AG04450 (cell line): ENCODE measurements at regions not wholly inside any gene's neighbourhood (a gene's known extent, or its start where the extent isn't known, plus 50 kb on each side); places are given as distances from the start of the nearest gene placed in this dataset.

Source experiments
- CTCF ChIA-PET: fragments of 300-600, 350-600 bp; formaldehyde crosslinking; extraction: SDS; loops from one replicate; lab custom pipeline; 2022; ENCODE audit warnings: antibody characterized with exemption, inconsistent platforms; lab: Charles Lee
- POLR2A ChIA-PET: fragments of 350-600 bp; formaldehyde crosslinking; extraction: SDS; loops from one replicate; lab custom pipeline; 2021; ENCODE audit warnings: antibody characterized with exemption, inconsistent platforms; lab: Yijun Ruan, JAX
- DNase-seq: peaks from one replicate; pipeline ENCODE4 v3.0.0-alpha.2; 2011; ENCODE audit warnings: low read depth, low spot score
- H3K27ac ChIP-seq: one replicate; pipeline ENCODE4 v1.5.1; 2012; ENCODE audit warnings: low read depth, low read length, control low read depth
- H3K27me3 ChIP-seq: one replicate; pipeline ENCODE4 v1.6.0; 2012; ENCODE audit warnings: low read length; ENCODE audit not compliant: control insufficient read depth, insufficient read depth
- H3K4me3 ChIP-seq: 2 replicates; pipeline ENCODE4 v1.5.1; 2011; ENCODE audit warnings: mild to moderate bottlenecking, low read depth, low read length, control low read depth
- H3K9me3 ChIP-seq: 2 replicates; pipeline ENCODE4 v1.5.1; 2012; ENCODE audit warnings: low read length; ENCODE audit not compliant: control insufficient read depth, insufficient read depth
- CTCF ChIP-seq: IDR thresholded peaks from 2 replicates; pipeline ENCODE4 v1.5.1; 2011; ENCODE audit warnings: low read depth, low read length, control low read depth, inconsistent platforms

- Histone ChIP-seq H3K4me3 (no peak overlapping the region), H3K27ac (no peak overlapping the region), H3K27me3 (peaks cover 2% of the 10 kb centered on the region), H3K9me3 (peaks cover 15% of the 10 kb centered on the region; the same call in 1 of the 2 replicates)
- DNase-seq: no peak
- no peak for TF ChIP-seq CTCF
- POLR2A ChIA-PET: no interaction called here
- CTCF ChIA-PET: interaction anchor here (0.6 kb wide), 1 partner anchor 11 kb away, joined by 3 read pairs; no protein-coding TSS in a partner anchor
Observed at GRCh38 chr2:238963161-238963970, 115.5 kb downstream of the TWIST2 start.

- H3K27ac ChIP-seq: no peak overlapping the region
- ChIA-PET CTCF (interaction anchor here (0.6 kb wide), 1 partner anchor 179 kb away, joined by 3 read pairs; no protein-coding TSS in a partner anchor), POLR2A (no interaction called here)
- DNase-seq: no peak
- no peak for TF ChIP-seq CTCF
- H3K4me3 ChIP-seq: no peak overlapping the region
- H3K27me3 ChIP-seq: peaks cover 2% of the 10 kb centered on the region
- peaks cover 15% of the 10 kb centered on the region; the same call in 1 of the 2 replicates for H3K9me3 ChIP-seq
Observed at GRCh38 chr2:238963971-238964328, 116.1 kb downstream of the TWIST2 start.

GRCh38 chr2:238964544-238965067, 116.7 kb downstream of the TWIST2 start:
- Histone ChIP-seq H3K27ac (no peak overlapping the region), H3K4me3 (no peak overlapping the region), H3K27me3 (peaks cover 2% of the 10 kb centered on the region), H3K9me3 (peaks cover 15% of the 10 kb centered on the region; the same call in 1 of the 2 replicates)
- CTCF ChIA-PET: interaction anchor here (0.6 kb wide), 1 partner anchor 180 kb away, joined by 3 read pairs; no protein-coding TSS in a partner anchor
- POLR2A ChIA-PET: no interaction called here
- DNase-seq: no peak
- no peak for TF ChIP-seq CTCF

- Histone ChIP-seq H3K27me3 (peaks cover 2% of the 10 kb centered on the region), H3K9me3 (peaks cover 15% of the 10 kb centered on the region; the same call in 1 of the 2 replicates), H3K27ac (no peak overlapping the region), H3K4me3 (no peak overlapping the region)
- TF ChIP-seq CTCF: no peak
- CTCF ChIA-PET: no interaction called here
- no peak for DNase-seq
- POLR2A ChIA-PET: no interaction called here
Observed at GRCh38 chr2:238965371-238966071, 117.6 kb downstream of the TWIST2 start.
